H9 (cell line): ENCODE measurements at regions not wholly inside any gene's neighbourhood (a gene's known extent, or its start where the extent isn't known, plus 50 kb on each side); places are given as distances from the start of the nearest gene placed in this dataset.

ENCODE experiments used
- DNase-seq: peaks from one replicate; pipeline ENCODE4 v3.0.0-alpha.2; 2017
- H2AFZ ChIP-seq: one replicate; pipeline ENCODE4 v1.6.1; 2013; ENCODE audit warnings: mild to moderate bottlenecking, low read length, control low read depth, moderate library complexity
- H2AK5ac ChIP-seq: 2 replicates; pipeline ENCODE4 v1.6.1; 2013; ENCODE audit warnings: low read length, control low read depth, mixed read lengths; ENCODE audit not compliant: insufficient read length
- H2BK120ac ChIP-seq: one replicate; pipeline ENCODE4 v1.6.1; 2013; ENCODE audit warnings: low read depth, mild to moderate bottlenecking, low read length, control low read depth, inconsistent platforms; ENCODE audit not compliant: poor library complexity, severe bottlenecking
- H2BK12ac ChIP-seq: 2 replicates; pipeline ENCODE4 v1.6.1; 2013; ENCODE audit warnings: low read length, control low read depth, mixed read lengths, low read depth; ENCODE audit not compliant: insufficient read length
- H2BK15ac ChIP-seq: 2 replicates; pipeline ENCODE4 v1.6.1; 2013; ENCODE audit warnings: low read depth, low read length, control low read depth
- H2BK20ac ChIP-seq: one replicate; pipeline ENCODE4 v1.6.1; 2013; ENCODE audit warnings: low read depth, mild to moderate bottlenecking, low read length, control low read depth, inconsistent platforms; ENCODE audit not compliant: poor library complexity, severe bottlenecking
- H2BK5ac ChIP-seq: 2 replicates; pipeline ENCODE4 v1.6.1; 2013; ENCODE audit warnings: low read length, control low read depth, mixed read lengths; ENCODE audit not compliant: insufficient read length
- H3K14ac ChIP-seq: 2 replicates; pipeline ENCODE4 v1.6.1; 2013; ENCODE audit warnings: low read length, control low read depth; ENCODE audit not compliant: insufficient read depth
- H3K18ac ChIP-seq: 2 replicates; pipeline ENCODE4 v1.6.1; 2013; ENCODE audit warnings: low read depth, mild to moderate bottlenecking, mixed read lengths, low read length, control low read depth; ENCODE audit not compliant: insufficient read length
- H3K23ac ChIP-seq: 2 replicates; pipeline ENCODE4 v1.6.1; 2013; ENCODE audit warnings: low read length, control low read depth, mixed read lengths, low read depth; ENCODE audit not compliant: insufficient read length
- H3K23me2 ChIP-seq: 2 replicates; pipeline ENCODE4 v1.6.1; 2013; ENCODE audit warnings: low read depth, mild to moderate bottlenecking, mixed read lengths, low read length, control low read depth; ENCODE audit not compliant: insufficient read length, poor library complexity, severe bottlenecking
- H3K27ac ChIP-seq: 2 replicates; pipeline ENCODE4 v1.5.1; 2013; ENCODE audit warnings: low read length, control low read depth, mixed read lengths, low read depth; ENCODE audit not compliant: insufficient read length
- H3K27me3 ChIP-seq: 2 replicates; pipeline ENCODE4 v1.6.1; 2013; ENCODE audit warnings: low read length, control low read depth, inconsistent platforms; ENCODE audit not compliant: insufficient read depth
- H3K4ac ChIP-seq: 2 replicates; pipeline ENCODE4 v1.6.1; 2013; ENCODE audit warnings: low read depth, mild to moderate bottlenecking, control low read depth, inconsistent platforms, low read length, moderate library complexity
- H3K4me1 ChIP-seq: 2 replicates; pipeline ENCODE4 v1.6.1; 2013; ENCODE audit warnings: low read length, control low read depth, inconsistent platforms; ENCODE audit not compliant: insufficient read depth
- H3K4me2 ChIP-seq: 2 replicates; pipeline ENCODE4 v1.6.1; 2013; ENCODE audit warnings: low read length, control low read depth, mixed read lengths; ENCODE audit not compliant: insufficient read length, insufficient read depth
- H3K56ac ChIP-seq: 2 replicates; pipeline ENCODE4 v1.6.1; 2013; ENCODE audit warnings: low read depth, mild to moderate bottlenecking, mixed read lengths, low read length, control low read depth; ENCODE audit not compliant: insufficient read length
- H3K79me1 ChIP-seq: 2 replicates; pipeline ENCODE4 v1.6.1; 2013; ENCODE audit warnings: low read depth, mild to moderate bottlenecking, moderate library complexity, low read length, control low read depth, inconsistent platforms; ENCODE audit not compliant: insufficient read depth, poor library complexity, severe bottlenecking
- H3K79me2 ChIP-seq: 2 replicates; pipeline ENCODE4 v1.6.1; 2013; ENCODE audit warnings: low read length, control low read depth, inconsistent platforms; ENCODE audit not compliant: insufficient read depth
- H3K9ac ChIP-seq: 2 replicates; pipeline ENCODE4 v1.6.1; 2013; ENCODE audit warnings: low read length, control low read depth, mixed read lengths; ENCODE audit not compliant: insufficient read length; ENCODE audit errors: extremely low read depth
- H3K9me3 ChIP-seq: one replicate; pipeline ENCODE4 v1.6.1; 2013; ENCODE audit warnings: low read depth, low read length, inconsistent platforms; ENCODE audit not compliant: control insufficient read depth
- H3T11ph ChIP-seq: one replicate; pipeline ENCODE4 v1.6.1; 2013; ENCODE audit warnings: mild to moderate bottlenecking, low read length, control low read depth, inconsistent platforms
- H4K20me1 ChIP-seq: one replicate; pipeline ENCODE4 v1.6.1; 2013; ENCODE audit not compliant: control insufficient read depth, insufficient read length, insufficient read depth
- H4K5ac ChIP-seq: 2 replicates; pipeline ENCODE4 v1.6.1; 2013; ENCODE audit warnings: low read depth, mild to moderate bottlenecking, mixed read lengths, low read length, control low read depth; ENCODE audit not compliant: insufficient read length
- H4K8ac ChIP-seq: replicated peaks from 2 replicates; pipeline ENCODE4 v1.6.1; 2013; ENCODE audit warnings: low read length, control low read depth, mixed read lengths, low read depth; ENCODE audit not compliant: insufficient read length
- H4K91ac ChIP-seq: 2 replicates; pipeline ENCODE4 v1.6.1; 2013; ENCODE audit warnings: low read depth, mild to moderate bottlenecking, moderate library complexity, mixed read lengths, low read length, control low read depth; ENCODE audit not compliant: insufficient read length
- H3K27ac Mint-ChIP-seq, 3 experiments: 2 replicates in 2 of 3; 3 replicates in 1 of 3; pipeline ENCODE4 v1.8.0; 2020 to 2021; ENCODE audit warnings: mixed read lengths in 3 of 3, mild to moderate bottlenecking in 1 of 3, moderate library complexity in 1 of 3
- H3K27me3 Mint-ChIP-seq: 2 replicates; pipeline ENCODE4 v1.8.0; 2021; ENCODE audit warnings: low read depth, mild to moderate bottlenecking, moderate library complexity, mixed read lengths
- H3K36me3 Mint-ChIP-seq, 3 experiments: 2 replicates in 2 of 3; 3 replicates in 1 of 3; pipeline ENCODE4 v1.8.0; 2020 to 2021; ENCODE audit warnings: low read depth in 3 of 3, mixed read lengths in 3 of 3; ENCODE audit not compliant: insufficient read depth in 1 of 3
- H3K4me1 Mint-ChIP-seq, 2 experiments: 2 replicates each; pipeline ENCODE4 v1.8.0; 2020; ENCODE audit warnings: mixed read lengths in 2 of 2
- H3K4me3 Mint-ChIP-seq, 2 experiments: 2 replicates in 1 of 2; 3 replicates in 1 of 2; pipeline ENCODE4 v1.8.0; 2020 to 2021; ENCODE audit warnings: mild to moderate bottlenecking in 2 of 2, mixed read lengths in 2 of 2, moderate library complexity in 1 of 2
- H3K9me3 Mint-ChIP-seq, 2 experiments: 2 replicates in 1 of 2; 3 replicates in 1 of 2; pipeline ENCODE4 v1.8.0; 2020; ENCODE audit warnings: mild to moderate bottlenecking in 2 of 2, mixed read lengths in 2 of 2, moderate library complexity in 1 of 2
- WGBS: extraction: QIAGEN DNeasy Blood & Tissue Kit; methylation state at CpG from one replicate; pipeline ENCODE4 v1.1.7; 2013; ENCODE audit warnings: missing lambda C conversion rate, low lambda C conversion rate, mixed read lengths; ENCODE audit not compliant: insufficient read length; ENCODE audit errors: extremely low coverage; 5-methylcytosine and 5-hydroxymethylcytosine counted together
- TF ChIP-seq, protein P1 (sequence below): fragments of 200-600 bp; sonication (generic); conservative IDR thresholded peaks from 3 replicates; pipeline ENCODE4 v1.8.0; 2021; ENCODE audit warnings: antibody characterized with exemption, mild to moderate bottlenecking

DNA sequence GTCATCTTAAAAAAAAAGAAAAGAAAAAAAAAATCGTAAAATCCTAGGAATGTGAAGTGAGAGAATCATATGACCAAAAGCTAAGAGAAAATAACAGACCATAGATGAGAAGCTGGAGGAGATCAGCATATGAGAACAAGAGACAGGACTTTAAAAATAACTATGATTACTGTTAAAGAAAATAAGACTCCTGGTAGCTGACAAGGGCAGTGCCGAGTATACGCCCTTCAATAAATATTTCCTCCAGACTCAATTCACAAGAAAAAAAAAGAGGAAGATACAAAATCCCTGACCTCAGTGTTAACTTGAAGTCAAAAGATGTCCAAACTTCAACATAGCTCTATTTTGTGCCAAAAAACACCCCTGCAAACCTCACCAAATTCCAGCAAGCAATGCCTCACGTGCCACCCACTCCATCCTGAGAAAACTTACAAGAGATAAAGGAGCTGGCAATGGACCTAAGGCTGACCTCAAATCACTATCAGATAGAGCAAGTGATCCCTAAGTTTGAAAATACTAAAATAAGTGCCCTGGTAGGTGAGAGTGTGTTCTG is 817.2 kb downstream of the SOCS6 start:
- no peak overlapping the region for H2BK120ac ChIP-seq
- Mint-ChIP-seq H3K27ac (no peak overlapping the region), H3K36me3 (no peaks in the 10 kb centered on the region), H3K9me3 (no peaks in the 10 kb centered on the region), H3K4me3 (no peak overlapping the region), H3K27me3 (peaks cover 5% of the 10 kb centered on the region), H3K4me1 (peaks cover 5% of the 10 kb centered on the region in 2 experiments; a peak in 3 of 4 replicates)
- no peak overlapping the region for H3K56ac ChIP-seq
- H3K27me3 ChIP-seq: no peaks in the 10 kb centered on the region
- no peak overlapping the region for H2AK5ac ChIP-seq
- H3K18ac ChIP-seq: no peak overlapping the region
- no peak overlapping the region for H3K4ac ChIP-seq
- TF ChIP-seq, protein P1, sequence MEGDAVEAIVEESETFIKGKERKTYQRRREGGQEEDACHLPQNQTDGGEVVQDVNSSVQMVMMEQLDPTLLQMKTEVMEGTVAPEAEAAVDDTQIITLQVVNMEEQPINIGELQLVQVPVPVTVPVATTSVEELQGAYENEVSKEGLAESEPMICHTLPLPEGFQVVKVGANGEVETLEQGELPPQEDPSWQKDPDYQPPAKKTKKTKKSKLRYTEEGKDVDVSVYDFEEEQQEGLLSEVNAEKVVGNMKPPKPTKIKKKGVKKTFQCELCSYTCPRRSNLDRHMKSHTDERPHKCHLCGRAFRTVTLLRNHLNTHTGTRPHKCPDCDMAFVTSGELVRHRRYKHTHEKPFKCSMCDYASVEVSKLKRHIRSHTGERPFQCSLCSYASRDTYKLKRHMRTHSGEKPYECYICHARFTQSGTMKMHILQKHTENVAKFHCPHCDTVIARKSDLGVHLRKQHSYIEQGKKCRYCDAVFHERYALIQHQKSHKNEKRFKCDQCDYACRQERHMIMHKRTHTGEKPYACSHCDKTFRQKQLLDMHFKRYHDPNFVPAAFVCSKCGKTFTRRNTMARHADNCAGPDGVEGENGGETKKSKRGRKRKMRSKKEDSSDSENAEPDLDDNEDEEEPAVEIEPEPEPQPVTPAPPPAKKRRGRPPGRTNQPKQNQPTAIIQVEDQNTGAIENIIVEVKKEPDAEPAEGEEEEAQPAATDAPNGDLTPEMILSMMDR: no peak
- H3K14ac ChIP-seq: no peak overlapping the region
- no peak overlapping the region for H4K5ac ChIP-seq
- no peak overlapping the region for H3K9ac ChIP-seq
- H3T11ph ChIP-seq: no peak overlapping the region
- no peak overlapping the region for H2BK15ac ChIP-seq
- no peak overlapping the region for H2BK5ac ChIP-seq
- H3K4me1 ChIP-seq: no peaks in the 10 kb centered on the region
- H3K9me3 ChIP-seq: no peaks in the 10 kb centered on the region
- H3K4me2 ChIP-seq: no peak overlapping the region
- no peak overlapping the region for H2AFZ ChIP-seq
- no peak for DNase-seq
- no peak overlapping the region for H2BK12ac ChIP-seq
- no peaks in the 10 kb centered on the region for H3K79me2 ChIP-seq
- WGBS: no CpG with 5 or more reads among the region's 4 CpGs
- H3K23ac ChIP-seq: no peak overlapping the region
- H4K91ac ChIP-seq: no peak overlapping the region
- H3K27ac ChIP-seq: no peak overlapping the region
- H2BK20ac ChIP-seq: no peak overlapping the region
- H4K8ac ChIP-seq: no peak overlapping the region
- no peaks in the 10 kb centered on the region for H3K79me1 ChIP-seq
- H3K23me2 ChIP-seq: no peaks in the 10 kb centered on the region
- H4K20me1 ChIP-seq: no peaks in the 10 kb centered on the region
